ENCODE measurements at regions not wholly inside any gene's neighbourhood (a gene's known extent, or its start where the extent isn't known, plus 50 kb on each side); places are given as distances from the start of the nearest gene placed in this dataset.

DNA sequence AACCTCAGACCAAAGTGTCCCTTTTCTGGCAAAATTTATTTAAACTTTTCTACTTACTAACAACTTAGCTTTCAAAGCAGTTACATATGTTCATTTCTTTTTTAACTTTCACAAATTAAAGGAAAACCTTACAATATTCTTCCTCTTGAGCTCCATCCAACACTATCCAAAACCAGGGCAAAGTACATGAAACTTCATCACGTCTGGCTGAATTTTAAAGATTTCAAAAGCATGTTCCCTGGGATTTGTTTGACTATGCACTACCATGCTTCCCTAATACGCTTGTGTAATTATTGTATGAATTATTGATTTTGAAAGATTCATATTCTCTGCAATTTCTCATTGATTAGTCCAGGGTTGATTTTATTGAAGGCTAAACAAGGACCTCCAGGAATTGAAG, 343.1 kb upstream of the TMPO start:
- no peak overlapping the region for H2AFZ ChIP-seq (ENCODE audit: low read depth, low read length)
- no peak for TF ChIP-seq EZH2phosphoT487 (IDR thresholded peaks at IDR 0.05; ENCODE audit: low read depth)
- TF ChIP-seq, protein P1, sequence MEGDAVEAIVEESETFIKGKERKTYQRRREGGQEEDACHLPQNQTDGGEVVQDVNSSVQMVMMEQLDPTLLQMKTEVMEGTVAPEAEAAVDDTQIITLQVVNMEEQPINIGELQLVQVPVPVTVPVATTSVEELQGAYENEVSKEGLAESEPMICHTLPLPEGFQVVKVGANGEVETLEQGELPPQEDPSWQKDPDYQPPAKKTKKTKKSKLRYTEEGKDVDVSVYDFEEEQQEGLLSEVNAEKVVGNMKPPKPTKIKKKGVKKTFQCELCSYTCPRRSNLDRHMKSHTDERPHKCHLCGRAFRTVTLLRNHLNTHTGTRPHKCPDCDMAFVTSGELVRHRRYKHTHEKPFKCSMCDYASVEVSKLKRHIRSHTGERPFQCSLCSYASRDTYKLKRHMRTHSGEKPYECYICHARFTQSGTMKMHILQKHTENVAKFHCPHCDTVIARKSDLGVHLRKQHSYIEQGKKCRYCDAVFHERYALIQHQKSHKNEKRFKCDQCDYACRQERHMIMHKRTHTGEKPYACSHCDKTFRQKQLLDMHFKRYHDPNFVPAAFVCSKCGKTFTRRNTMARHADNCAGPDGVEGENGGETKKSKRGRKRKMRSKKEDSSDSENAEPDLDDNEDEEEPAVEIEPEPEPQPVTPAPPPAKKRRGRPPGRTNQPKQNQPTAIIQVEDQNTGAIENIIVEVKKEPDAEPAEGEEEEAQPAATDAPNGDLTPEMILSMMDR (IDR thresholded peaks at IDR 0.05; ENCODE audit: low read depth, low read length): no peak
- H3K27ac ChIP-seq (ENCODE audit: low read length): no peak overlapping the region
- no peaks in the 10 kb centered on the region for H3K4me1 ChIP-seq (ENCODE audit: low read length)
- no peaks in the 10 kb centered on the region for H3K79me2 ChIP-seq (ENCODE audit: low read length)
- no peaks in the 10 kb centered on the region for H4K20me1 ChIP-seq (ENCODE audit: insufficient read depth, low read length)
- no peak overlapping the region for H3K4me3 ChIP-seq (ENCODE audit: low read length)
- H3K9me3 ChIP-seq (ENCODE audit: insufficient read depth, low read length): no peaks in the 10 kb centered on the region
- H3K4me2 ChIP-seq (ENCODE audit: low read length): no peak overlapping the region
- no peaks in the 10 kb centered on the region for H3K36me3 ChIP-seq (replicated peaks; ENCODE audit: low read depth, low read length)
- H3K9ac ChIP-seq (ENCODE audit: low read length): no peak overlapping the region
- peaks cover 17% of the 10 kb centered on the region; the same call in 1 of the 2 replicates for H3K27me3 ChIP-seq (ENCODE audit: low read depth, low read length)

DNA sequence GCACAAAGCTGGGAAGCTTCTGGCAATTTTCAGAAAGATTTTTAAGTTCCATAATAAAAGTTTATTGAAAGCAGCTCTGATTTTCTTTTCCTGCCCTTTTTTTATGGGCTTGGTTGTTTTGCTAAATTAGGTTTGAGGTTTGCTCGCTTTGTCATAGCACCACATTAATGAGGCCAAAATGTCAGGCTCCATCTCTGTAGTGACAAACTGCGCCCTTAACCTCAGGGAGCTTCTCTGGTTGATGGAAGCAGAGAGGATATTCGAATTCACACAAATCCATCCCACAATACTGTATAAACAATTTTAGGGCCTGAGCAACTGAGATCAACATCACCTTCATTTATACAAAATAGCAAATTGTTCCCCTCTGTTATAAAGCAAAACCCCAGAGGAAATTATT, 342.6 kb upstream of the TMPO start:
- Histone ChIP-seq H3K4me2 (ENCODE audit: low read length) (no peak overlapping the region), H3K4me1 (ENCODE audit: low read length) (no peaks in the 10 kb centered on the region), H3K9me3 (ENCODE audit: insufficient read depth, low read length) (no peaks in the 10 kb centered on the region), H4K20me1 (ENCODE audit: insufficient read depth, low read length) (no peaks in the 10 kb centered on the region), H3K79me2 (ENCODE audit: low read length) (no peaks in the 10 kb centered on the region), H3K4me3 (ENCODE audit: low read length) (no peak overlapping the region), H3K27ac (ENCODE audit: low read length) (no peak overlapping the region), H3K27me3 (ENCODE audit: low read depth, low read length) (peaks cover 17% of the 10 kb centered on the region; the same call in 1 of the 2 replicates), H3K9ac (ENCODE audit: low read length) (no peak overlapping the region), H3K36me3 (replicated peaks; ENCODE audit: low read depth, low read length) (no peaks in the 10 kb centered on the region), H2AFZ (ENCODE audit: low read depth, low read length) (no peak overlapping the region)
- TF ChIP-seq EZH2phosphoT487 (IDR thresholded peaks at IDR 0.05; ENCODE audit: low read depth): no peak
- TF ChIP-seq, protein P1 (IDR thresholded peaks at IDR 0.05; ENCODE audit: low read depth, low read length): no peak

DNA sequence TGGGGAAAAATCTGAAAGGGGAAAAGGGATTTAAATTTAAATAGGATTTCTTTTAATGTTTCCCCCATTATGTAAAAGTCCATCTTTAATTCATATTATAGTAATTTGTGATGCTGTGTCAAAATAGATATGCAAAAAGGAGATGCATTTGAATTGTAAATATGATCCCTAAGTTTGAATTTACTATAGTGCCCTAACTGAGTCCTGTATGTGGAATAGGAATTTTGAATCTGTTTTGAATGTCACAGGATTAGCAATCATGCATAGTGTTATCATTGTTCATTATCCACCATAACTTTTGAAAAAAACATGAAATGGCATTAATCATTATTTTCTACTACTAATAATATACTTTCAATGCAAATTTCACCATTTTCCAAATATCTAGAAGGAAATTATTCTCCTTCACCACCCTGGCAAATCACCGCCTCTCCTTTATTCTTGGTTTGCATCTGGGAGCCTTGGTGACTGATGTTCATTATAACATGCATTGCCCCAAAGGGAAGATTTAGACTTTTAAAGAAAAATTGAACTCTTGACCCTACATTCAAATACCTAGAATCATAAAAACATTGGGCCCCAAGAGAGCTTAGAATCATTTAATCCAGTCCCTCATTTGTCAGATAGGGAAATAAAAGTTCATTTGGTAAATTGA, 341.5 kb upstream of the TMPO start:
- Histone ChIP-seq H3K9me3 (ENCODE audit: insufficient read depth, low read length) (no peaks in the 10 kb centered on the region), H3K9ac (ENCODE audit: low read length) (no peak overlapping the region), H3K4me2 (ENCODE audit: low read length) (no peak overlapping the region), H3K27ac (ENCODE audit: low read length) (no peak overlapping the region), H3K79me2 (ENCODE audit: low read length) (no peaks in the 10 kb centered on the region), H3K36me3 (replicated peaks; ENCODE audit: low read depth, low read length) (no peaks in the 10 kb centered on the region), H3K27me3 (ENCODE audit: low read depth, low read length) (peaks cover 17% of the 10 kb centered on the region; the same call in 1 of the 2 replicates), H4K20me1 (ENCODE audit: insufficient read depth, low read length) (no peaks in the 10 kb centered on the region), H3K4me3 (ENCODE audit: low read length) (no peak overlapping the region), H3K4me1 (ENCODE audit: low read length) (no peaks in the 10 kb centered on the region), H2AFZ (ENCODE audit: low read depth, low read length) (no peak overlapping the region)
- TF ChIP-seq, protein P1 (IDR thresholded peaks at IDR 0.05; ENCODE audit: low read depth, low read length): no peak
- TF ChIP-seq EZH2phosphoT487 (IDR thresholded peaks at IDR 0.05; ENCODE audit: low read depth): no peak

DNA sequence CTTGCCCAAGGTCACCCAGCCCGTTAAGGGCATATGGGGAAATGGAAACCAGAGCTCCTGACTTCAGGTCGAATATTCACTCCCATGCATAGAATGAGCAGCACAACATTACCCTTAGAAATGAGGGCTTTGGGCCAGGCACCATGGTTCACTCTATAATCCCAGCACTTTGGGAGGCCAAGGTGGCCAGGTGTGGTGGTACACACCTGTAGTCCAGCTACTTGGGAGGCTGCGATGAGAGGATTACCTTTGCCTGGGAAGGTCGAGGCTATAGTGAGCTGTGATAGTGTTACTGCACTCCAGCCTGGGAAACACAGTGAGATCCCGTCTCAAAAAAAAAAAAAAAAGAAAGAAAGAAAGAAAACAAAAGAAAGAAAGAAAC, 341.0 kb upstream of the TMPO start:
- Histone ChIP-seq H3K27me3 (ENCODE audit: low read depth, low read length) (peaks cover 17% of the 10 kb centered on the region; the same call in 1 of the 2 replicates), H3K4me2 (ENCODE audit: low read length) (no peak overlapping the region), H4K20me1 (ENCODE audit: insufficient read depth, low read length) (no peaks in the 10 kb centered on the region), H3K36me3 (replicated peaks; ENCODE audit: low read depth, low read length) (no peaks in the 10 kb centered on the region), H2AFZ (ENCODE audit: low read depth, low read length) (no peak overlapping the region), H3K4me1 (ENCODE audit: low read length) (no peaks in the 10 kb centered on the region), H3K4me3 (ENCODE audit: low read length) (no peak overlapping the region), H3K9ac (ENCODE audit: low read length) (no peak overlapping the region), H3K9me3 (ENCODE audit: insufficient read depth, low read length) (no peaks in the 10 kb centered on the region), H3K27ac (ENCODE audit: low read length) (no peak overlapping the region), H3K79me2 (ENCODE audit: low read length) (no peaks in the 10 kb centered on the region)
- TF ChIP-seq, protein P1 (IDR thresholded peaks at IDR 0.05; ENCODE audit: low read depth, low read length): no peak
- TF ChIP-seq EZH2phosphoT487 (IDR thresholded peaks at IDR 0.05; ENCODE audit: low read depth): no peak

Measured in OCI-LY3 (cell line).